Stimulated activated CD4-positive, alpha-beta T cell treated with anti-CD3 and anti-CD28 coated beads, Interleukin-1b, Interleukin-23, amount 100 ng/mL, for 1 hour (primary cell): ENCODE measurements at regions not wholly inside any gene's neighbourhood (a gene's known extent, or its start where the extent isn't known, plus 50 kb on each side); places are given as distances from the start of the nearest gene placed in this dataset.
"Not testable (repeated sequence)": the region's sequence is repeated elsewhere in the genome, so short reads cannot be mapped to it uniquely, and the experiment has no call there.

Experiments used
- DNase-seq, 2 donors: peaks; one replicate each; pipeline ENCODE4 v3.0.0-alpha.2; 2020; ENCODE audit warnings: low read depth in 2 of 2

GRCh38 chr18:42544901-42545300 is 570.6 kb downstream of the RIT2 start:
- DNase-seq = no peak

GRCh38 chr18:42545825-42546224 is 569.7 kb downstream of the RIT2 start:
- DNase-seq = no peak

- no peak for DNase-seq
These were observed 567.0 kb downstream of the RIT2 start for GRCh38 chr18:42548493-42548892.

GRCh38 chr18:42549596-42549995 is 565.9 kb downstream of the RIT2 start:
- DNase-seq = no peak

- DNase-seq = not testable (repeated sequence)
These were observed 562.9 kb downstream of the RIT2 start for GRCh38 chr18:42552559-42552958.

- no peak for DNase-seq
These were observed 556.3 kb downstream of the RIT2 start for GRCh38 chr18:42559069-42559690.

GRCh38 chr18:42561521-42561920 is 554.0 kb downstream of the RIT2 start:
- DNase-seq = no peak

- DNase-seq = no peak
These were observed 551.5 kb downstream of the RIT2 start for GRCh38 chr18:42563995-42564394.

- DNase-seq = no peak
These were observed 550.7 kb downstream of the RIT2 start for GRCh38 chr18:42564761-42565160.

GRCh38 chr18:42568773-42569172 is 546.7 kb downstream of the RIT2 start:
- no peak for DNase-seq

- no peak for DNase-seq
These were observed 540.6 kb downstream of the RIT2 start for GRCh38 chr18:42574871-42575270.

- DNase-seq = no peak
These were observed 539.4 kb downstream of the RIT2 start for GRCh38 chr18:42576124-42576523.

GRCh38 chr18:42578792-42579191 is 536.7 kb downstream of the RIT2 start:
- no peak for DNase-seq

GRCh38 chr18:42582266-42582665 is 533.2 kb downstream of the RIT2 start:
- no peak for DNase-seq

GRCh38 chr18:42583283-42583731 is 532.2 kb downstream of the RIT2 start:
- no peak for DNase-seq

GRCh38 chr18:42586601-42587000 is 528.9 kb downstream of the RIT2 start:
- no peak for DNase-seq

GRCh38 chr18:42588786-42589185 is 526.7 kb downstream of the RIT2 start:
- no peak for DNase-seq

GRCh38 chr18:42604820-42605219 is 510.7 kb downstream of the RIT2 start:
- no peak for DNase-seq

- no peak for DNase-seq
These were observed 508.5 kb downstream of the RIT2 start for GRCh38 chr18:42606886-42607495.

GRCh38 chr18:42611134-42611533 is 504.4 kb downstream of the RIT2 start:
- DNase-seq = no peak

GRCh38 chr18:42614619-42615293 is 500.7 kb downstream of the RIT2 start:
- no peak for DNase-seq

GRCh38 chr18:42617221-42617620 is 498.3 kb downstream of the RIT2 start:
- no peak for DNase-seq

GRCh38 chr18:42619771-42620170 is 495.7 kb downstream of the RIT2 start:
- DNase-seq = no peak
